ENCODE measurements at regions not wholly inside any gene's neighbourhood (a gene's known extent, or its start where the extent isn't known, plus 50 kb on each side); places are given as distances from the start of the nearest gene placed in this dataset.

- Histone ChIP-seq H3K27ac (ENCODE audit: low read depth, low read length) (no peak overlapping the region), H3K4me1 (ENCODE audit: control insufficient read depth in 1 of 2, insufficient read depth in 2 of 2, low read length in 2 of 2) (no peaks in the 10 kb centered on the region), H3K36me3 (ENCODE audit: control insufficient read depth in 1 of 2, insufficient read depth in 2 of 2, low read length in 2 of 2) (no peaks in the 10 kb centered on the region), H3K9me3 (ENCODE audit: control insufficient read depth in 1 of 2, insufficient read depth in 1 of 2, low read depth in 1 of 2, low read length in 2 of 2) (no peaks in the 10 kb centered on the region), H3K9me2 (ENCODE audit: insufficient read depth) (no peaks in the 10 kb centered on the region), H3K9ac (ENCODE audit: low read length) (no peak overlapping the region), H4K20me1 (ENCODE audit: insufficient read depth) (no peaks in the 10 kb centered on the region), H3K4me2 (ENCODE audit: low read length) (no peak overlapping the region), H3K79me2 (ENCODE audit: insufficient read depth, low read length) (no peaks in the 10 kb centered on the region), H2AFZ (ENCODE audit: low read depth, low read length, poor library complexity, severe bottlenecking) (no peak overlapping the region), H3K27me3 (ENCODE audit: insufficient read depth, low read length) (no peaks in the 10 kb centered on the region), H3K4me3 (replicated peaks in 1 of 2; ENCODE audit: low read depth in 1 of 2, low read length in 2 of 2) (no peak overlapping the region)
- ChIA-PET RAD21 (ENCODE audit: low non-redundant PET in 1 of 2, low total read pairs in 2 of 2, uncharacterized antibody in 2 of 2, unreplicated experiment in 2 of 2) (no interaction called here), POLR2A (no interaction called here), CTCF (no interaction called here)
- BruUV-seq (replicated peaks): no TSS peak
- no peak for DNase-seq (ENCODE audit: low read depth, low spot score)
- TF ChIP-seq YY1 (IDR thresholded peaks at IDR 0.05; ENCODE audit: extremely low read depth, insufficient replicate concordance, low read depth, low read length) (no peak), EZH2phosphoT487 (IDR thresholded peaks at IDR 0.05; ENCODE audit: borderline replicate concordance) (no peak), POLR2A (IDR thresholded peaks at IDR 0.05; ENCODE audit: borderline replicate concordance, extremely low read depth, insufficient read depth, insufficient read length) (no peak)
- no peak for ATAC-seq
- intact Hi-C loops (cut with micrococcal nuclease): no loop called here
Measured at GRCh38 chr11:28777126-28777525, 668.9 kb downstream of the METTL15 start.

GRCh38 chr11:28773606-28774005 lies 665.4 kb downstream of the METTL15 start:
- Histone ChIP-seq H4K20me1 (ENCODE audit: insufficient read depth) (no peaks in the 10 kb centered on the region), H3K36me3 (ENCODE audit: control insufficient read depth in 1 of 2, insufficient read depth in 2 of 2, low read length in 2 of 2) (no peaks in the 10 kb centered on the region), H3K4me1 (ENCODE audit: control insufficient read depth in 1 of 2, insufficient read depth in 2 of 2, low read length in 2 of 2) (no peaks in the 10 kb centered on the region), H3K27ac (ENCODE audit: low read depth, low read length) (no peak overlapping the region), H3K4me3 (replicated peaks in 1 of 2; ENCODE audit: low read depth in 1 of 2, low read length in 2 of 2) (no peak overlapping the region), H2AFZ (ENCODE audit: low read depth, low read length, poor library complexity, severe bottlenecking) (no peak overlapping the region), H3K9me3 (ENCODE audit: control insufficient read depth in 1 of 2, insufficient read depth in 1 of 2, low read depth in 1 of 2, low read length in 2 of 2) (no peaks in the 10 kb centered on the region), H3K4me2 (ENCODE audit: low read length) (no peak overlapping the region), H3K9ac (ENCODE audit: low read length) (no peak overlapping the region), H3K27me3 (ENCODE audit: insufficient read depth, low read length) (no peaks in the 10 kb centered on the region), H3K79me2 (ENCODE audit: insufficient read depth, low read length) (no peaks in the 10 kb centered on the region), H3K9me2 (ENCODE audit: insufficient read depth) (0 out of 2 replicates have a peak, but pooled peaks cover 3% of the 10 kb centered on the region)
- intact Hi-C loops (cut with micrococcal nuclease): no loop called here
- no peak for ATAC-seq
- ChIA-PET CTCF (no interaction called here), POLR2A (no interaction called here), RAD21 (ENCODE audit: low non-redundant PET in 1 of 2, low total read pairs in 2 of 2, uncharacterized antibody in 2 of 2, unreplicated experiment in 2 of 2) (no interaction called here)
- no TSS peak for BruUV-seq (replicated peaks)
- no peak for DNase-seq (ENCODE audit: low read depth, low spot score)
- no peak for TF ChIP-seq ZNF274 (IDR thresholded peaks at IDR 0.05; ENCODE audit: low read depth, low read length)
- TF ChIP-seq ZBTB33 (IDR thresholded peaks at IDR 0.05; ENCODE audit: extremely low read depth, insufficient replicate concordance, low read length): no peak
- TF ChIP-seq CBX3 (IDR thresholded peaks at IDR 0.05; ENCODE audit: low read depth): no peak
- TF ChIP-seq ELF1 (IDR thresholded peaks at IDR 0.05; ENCODE audit: borderline replicate concordance, low read depth): no peak
- TF ChIP-seq TCF7L2 (IDR thresholded peaks at IDR 0.05; ENCODE audit: borderline replicate concordance, extremely low read depth, insufficient read depth, insufficient read length): no peak
- no peak for TF ChIP-seq ATF3 (IDR thresholded peaks at IDR 0.05)
- TF ChIP-seq EZH2 (IDR thresholded peaks at IDR 0.05): no peak
- no peak for TF ChIP-seq YY1 (IDR thresholded peaks at IDR 0.05; ENCODE audit: extremely low read depth, insufficient replicate concordance, low read depth, low read length)
- no peak for TF ChIP-seq SIN3A (IDR thresholded peaks at IDR 0.05; ENCODE audit: low read depth)
- no peak for TF ChIP-seq EZH2phosphoT487 (IDR thresholded peaks at IDR 0.05; ENCODE audit: borderline replicate concordance)
- TF ChIP-seq JUND (IDR thresholded peaks at IDR 0.05): no peak
- TF ChIP-seq EGR1 (IDR thresholded peaks at IDR 0.05; ENCODE audit: low read depth): no peak
- TF ChIP-seq REST (IDR thresholded peaks at IDR 0.05; ENCODE audit: low read depth): no peak
